ENCODE measurements at regions not wholly inside any gene's neighbourhood (a gene's known extent, or its start where the extent isn't known, plus 50 kb on each side); places are given as distances from the start of the nearest gene placed in this dataset.

- Histone ChIP-seq H3K9ac (ENCODE audit: low read length) (no peak overlapping the region), H2BK15ac (ENCODE audit: low read depth, poor library complexity, severe bottlenecking) (no peak overlapping the region), H2BK120ac (ENCODE audit: low read depth, low read length) (no peak overlapping the region), H3K4me2 (ENCODE audit: low read length, poor library complexity, severe bottlenecking) (no peak overlapping the region), H3K9me3 (ENCODE audit: control insufficient read depth, low read length) (peaks cover 30% of the 10 kb centered on the region), H3K36me3 (ENCODE audit: control insufficient read depth in 1 of 2, insufficient read depth in 2 of 2, low read depth in 1 of 2, low read length in 2 of 2) (no peaks in the 10 kb centered on the region), H3K27me3 (ENCODE audit: control insufficient read depth in 1 of 2, insufficient read depth in 1 of 2, low read length in 2 of 2) (peaks cover 22 to 81% of the 10 kb centered on the region in 2 experiments), H2BK12ac (ENCODE audit: low read length in 2 of 2) (no peak overlapping the region), H3K4me1 (ENCODE audit: control insufficient read depth, insufficient read depth, low read depth, low read length) (no peaks in the 10 kb centered on the region), H3K18ac (ENCODE audit: low read depth in 1 of 2, low read length in 2 of 2) (no peak overlapping the region), H3K4me3 (ENCODE audit: insufficient read depth in 1 of 2, low read depth in 1 of 2, low read length in 2 of 2) (no peak overlapping the region), H3K23ac (ENCODE audit: low read length in 2 of 2) (no peak overlapping the region), H2BK5ac (ENCODE audit: low read depth, low read length, poor library complexity, severe bottlenecking) (no peak overlapping the region), H4K8ac (ENCODE audit: low read length) (no peak overlapping the region), H3K4ac (ENCODE audit: low read depth in 1 of 2, low read length in 2 of 2) (no peak overlapping the region), H3K79me1 (replicated peaks; ENCODE audit: low read length, poor library complexity, severe bottlenecking) (no peaks in the 10 kb centered on the region), H3K27ac (ENCODE audit: low read length, poor library complexity, severe bottlenecking) (no peak overlapping the region), H2AK5ac (ENCODE audit: low read length, severe bottlenecking) (no peak overlapping the region), H2AFZ (ENCODE audit: low read depth, low read length) (no peak overlapping the region), H3K14ac (ENCODE audit: low read length in 2 of 2) (no peak overlapping the region), H4K91ac (ENCODE audit: low read length) (no peak overlapping the region)
- WGBS: 71% methylated on average over 2 of the region's 3 CpGs
- no peak for DNase-seq
Observed at GRCh38 chrX:39605183-39605582, 492.6 kb downstream of the BCOR start.

- Histone ChIP-seq H3K4me2 (ENCODE audit: low read length, poor library complexity, severe bottlenecking) (no peak overlapping the region), H3K14ac (ENCODE audit: low read length in 2 of 2) (no peak overlapping the region), H3K18ac (ENCODE audit: low read depth in 1 of 2, low read length in 2 of 2) (no peak overlapping the region), H3K4ac (ENCODE audit: low read depth in 1 of 2, low read length in 2 of 2) (no peak overlapping the region), H3K4me3 (ENCODE audit: insufficient read depth in 1 of 2, low read depth in 1 of 2, low read length in 2 of 2) (no peak overlapping the region), H2BK120ac (ENCODE audit: low read depth, low read length) (no peak overlapping the region), H3K27me3 (ENCODE audit: control insufficient read depth in 1 of 2, insufficient read depth in 1 of 2, low read length in 2 of 2) (peaks cover 26 to 82% of the 10 kb centered on the region in 2 experiments), H3K79me1 (replicated peaks; ENCODE audit: low read length, poor library complexity, severe bottlenecking) (no peaks in the 10 kb centered on the region), H3K23ac (ENCODE audit: low read length in 2 of 2) (no peak overlapping the region), H2BK15ac (ENCODE audit: low read depth, poor library complexity, severe bottlenecking) (no peak overlapping the region), H3K36me3 (ENCODE audit: control insufficient read depth in 1 of 2, insufficient read depth in 2 of 2, low read depth in 1 of 2, low read length in 2 of 2) (no peaks in the 10 kb centered on the region), H3K9ac (ENCODE audit: low read length) (no peak overlapping the region), H3K4me1 (ENCODE audit: control insufficient read depth, insufficient read depth, low read depth, low read length) (no peaks in the 10 kb centered on the region), H2BK5ac (ENCODE audit: low read depth, low read length, poor library complexity, severe bottlenecking) (no peak overlapping the region), H2AFZ (ENCODE audit: low read depth, low read length) (no peak overlapping the region), H4K8ac (ENCODE audit: low read length) (no peak overlapping the region), H3K9me3 (ENCODE audit: control insufficient read depth, low read length) (peaks cover 30% of the 10 kb centered on the region), H2BK12ac (ENCODE audit: low read length in 2 of 2) (no peak overlapping the region), H4K91ac (ENCODE audit: low read length) (no peak overlapping the region), H3K27ac (ENCODE audit: low read length, poor library complexity, severe bottlenecking) (no peak overlapping the region), H2AK5ac (ENCODE audit: low read length, severe bottlenecking) (no peak overlapping the region)
- no peak for DNase-seq
- 71% methylated on average over 2 of the region's 2 CpGs for WGBS
Observed at GRCh38 chrX:39605866-39606265, 491.9 kb downstream of the BCOR start.

- Histone ChIP-seq H4K91ac (ENCODE audit: low read length) (no peak overlapping the region), H2BK15ac (ENCODE audit: low read depth, poor library complexity, severe bottlenecking) (no peak overlapping the region), H3K18ac (ENCODE audit: low read depth in 1 of 2, low read length in 2 of 2) (no peak overlapping the region), H3K27ac (ENCODE audit: low read length, poor library complexity, severe bottlenecking) (no peak overlapping the region), H3K27me3 (ENCODE audit: control insufficient read depth in 1 of 2, insufficient read depth in 1 of 2, low read length in 2 of 2) (peaks cover 40 to 85% of the 10 kb centered on the region in 2 experiments), H3K23ac (ENCODE audit: low read length in 2 of 2) (no peak overlapping the region), H2AFZ (ENCODE audit: low read depth, low read length) (no peak overlapping the region), H3K4me3 (ENCODE audit: insufficient read depth in 1 of 2, low read depth in 1 of 2, low read length in 2 of 2) (no peak overlapping the region), H3K4me1 (ENCODE audit: control insufficient read depth, insufficient read depth, low read depth, low read length) (peaks cover 6% of the 10 kb centered on the region), H3K36me3 (ENCODE audit: control insufficient read depth in 1 of 2, insufficient read depth in 2 of 2, low read depth in 1 of 2, low read length in 2 of 2) (no peaks in the 10 kb centered on the region), H3K14ac (ENCODE audit: low read length in 2 of 2) (no peak overlapping the region), H2AK5ac (ENCODE audit: low read length, severe bottlenecking) (no peak overlapping the region), H3K9ac (ENCODE audit: low read length) (no peak overlapping the region), H3K9me3 (ENCODE audit: control insufficient read depth, low read length) (peaks cover 27% of the 10 kb centered on the region), H2BK120ac (ENCODE audit: low read depth, low read length) (no peak overlapping the region), H3K4me2 (ENCODE audit: low read length, poor library complexity, severe bottlenecking) (no peak overlapping the region), H4K8ac (ENCODE audit: low read length) (no peak overlapping the region), H3K79me1 (replicated peaks; ENCODE audit: low read length, poor library complexity, severe bottlenecking) (no peaks in the 10 kb centered on the region), H3K4ac (ENCODE audit: low read depth in 1 of 2, low read length in 2 of 2) (no peak overlapping the region), H2BK12ac (ENCODE audit: low read length in 2 of 2) (no peak overlapping the region), H2BK5ac (ENCODE audit: low read depth, low read length, poor library complexity, severe bottlenecking) (no peak overlapping the region)
- DNase-seq: no peak
- WGBS: 87% methylated on average over 7 of the region's 9 CpGs
Observed at GRCh38 chrX:39609941-39610340, 487.8 kb downstream of the BCOR start.

GRCh38 chrX:39611468-39611867, 486.3 kb downstream of the BCOR start:
- Histone ChIP-seq H3K14ac (ENCODE audit: low read length in 2 of 2) (no peak overlapping the region), H3K4me2 (ENCODE audit: low read length, poor library complexity, severe bottlenecking) (no peak overlapping the region), H2BK15ac (ENCODE audit: low read depth, poor library complexity, severe bottlenecking) (no peak overlapping the region), H3K23ac (ENCODE audit: low read length in 2 of 2) (no peak overlapping the region), H2BK12ac (ENCODE audit: low read length in 2 of 2) (no peak overlapping the region), H2AK5ac (ENCODE audit: low read length, severe bottlenecking) (no peak overlapping the region), H3K4me1 (ENCODE audit: control insufficient read depth, insufficient read depth, low read depth, low read length) (peaks cover 6% of the 10 kb centered on the region), H4K91ac (ENCODE audit: low read length) (no peak overlapping the region), H3K27ac (ENCODE audit: low read length, poor library complexity, severe bottlenecking) (no peak overlapping the region), H3K4me3 (ENCODE audit: insufficient read depth in 1 of 2, low read depth in 1 of 2, low read length in 2 of 2) (no peak overlapping the region), H3K79me1 (replicated peaks; ENCODE audit: low read length, poor library complexity, severe bottlenecking) (no peaks in the 10 kb centered on the region), H3K4ac (ENCODE audit: low read depth in 1 of 2, low read length in 2 of 2) (no peak overlapping the region), H2BK120ac (ENCODE audit: low read depth, low read length) (no peak overlapping the region), H2AFZ (ENCODE audit: low read depth, low read length) (no peak overlapping the region), H2BK5ac (ENCODE audit: low read depth, low read length, poor library complexity, severe bottlenecking) (no peak overlapping the region), H3K9ac (ENCODE audit: low read length) (no peak overlapping the region), H3K18ac (ENCODE audit: low read depth in 1 of 2, low read length in 2 of 2) (no peak overlapping the region), H3K27me3 (ENCODE audit: control insufficient read depth in 1 of 2, insufficient read depth in 1 of 2, low read length in 2 of 2) (peaks cover 42 to 81% of the 10 kb centered on the region in 2 experiments), H3K9me3 (ENCODE audit: control insufficient read depth, low read length) (peaks cover 18% of the 10 kb centered on the region), H4K8ac (ENCODE audit: low read length) (no peak overlapping the region), H3K36me3 (ENCODE audit: control insufficient read depth in 1 of 2, insufficient read depth in 2 of 2, low read depth in 1 of 2, low read length in 2 of 2) (no peaks in the 10 kb centered on the region)
- DNase-seq: no peak
- 82% methylated on average over 8 of the region's 8 CpGs for WGBS
